ENCODE measurements at regions not wholly inside any gene's neighbourhood (a gene's known extent, or its start where the extent isn't known, plus 50 kb on each side); places are given as distances from the start of the nearest gene placed in this dataset.

GRCh38 chr6:127000631-127001030, 117.8 kb upstream of the RSPO3 start:
- TF ChIP-seq CTCF (IDR thresholded peaks at IDR 0.05) = no peak
- TF ChIP-seq POLR2AphosphoS5 (IDR thresholded peaks at IDR 0.05) = no peak
